Breast epithelium (tissue), 3 donors: ENCODE measurements at regions not wholly inside any gene's neighbourhood (a gene's known extent, or its start where the extent isn't known, plus 50 kb on each side); places are given as distances from the start of the nearest gene placed in this dataset.

Experiments
- POLR2A ChIP-seq: fragments of 450-650 bp; IDR thresholded peaks from one replicate; pipeline ENCODE4 v1.6.1; 2016; ENCODE audit warnings: antibody characterized with exemption, mild to moderate bottlenecking, moderate library complexity
- TF ChIP-seq, protein P1 (sequence below), 3 donors: fragments of 450-650 bp; IDR thresholded peaks; one replicate each; pipeline ENCODE4 v1.5.1; 2016 to 2017; ENCODE audit warnings: antibody characterized with exemption in 3 of 3, mild to moderate bottlenecking in 3 of 3, moderate library complexity in 3 of 3

DNA sequence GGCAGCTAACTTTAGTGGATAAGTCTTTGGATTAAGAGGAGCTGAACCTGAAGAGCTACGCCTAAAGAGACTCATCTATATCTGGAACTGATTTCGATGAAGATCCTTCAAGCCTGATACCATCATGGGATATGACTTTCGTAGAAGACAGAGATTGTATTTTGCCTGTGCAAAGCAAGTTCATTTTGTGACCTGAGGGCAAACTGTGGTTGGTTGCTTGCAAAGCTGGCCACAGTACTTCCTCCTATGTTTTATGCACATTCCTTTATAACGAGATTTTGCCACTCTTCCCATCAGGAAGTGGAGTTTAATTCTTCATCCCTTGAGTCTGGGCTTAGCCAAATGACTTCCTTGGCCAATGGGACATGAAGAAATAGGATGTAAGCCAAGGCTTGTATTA, 519.3 kb upstream of the NR3C2 start:
- TF ChIP-seq, protein P1, sequence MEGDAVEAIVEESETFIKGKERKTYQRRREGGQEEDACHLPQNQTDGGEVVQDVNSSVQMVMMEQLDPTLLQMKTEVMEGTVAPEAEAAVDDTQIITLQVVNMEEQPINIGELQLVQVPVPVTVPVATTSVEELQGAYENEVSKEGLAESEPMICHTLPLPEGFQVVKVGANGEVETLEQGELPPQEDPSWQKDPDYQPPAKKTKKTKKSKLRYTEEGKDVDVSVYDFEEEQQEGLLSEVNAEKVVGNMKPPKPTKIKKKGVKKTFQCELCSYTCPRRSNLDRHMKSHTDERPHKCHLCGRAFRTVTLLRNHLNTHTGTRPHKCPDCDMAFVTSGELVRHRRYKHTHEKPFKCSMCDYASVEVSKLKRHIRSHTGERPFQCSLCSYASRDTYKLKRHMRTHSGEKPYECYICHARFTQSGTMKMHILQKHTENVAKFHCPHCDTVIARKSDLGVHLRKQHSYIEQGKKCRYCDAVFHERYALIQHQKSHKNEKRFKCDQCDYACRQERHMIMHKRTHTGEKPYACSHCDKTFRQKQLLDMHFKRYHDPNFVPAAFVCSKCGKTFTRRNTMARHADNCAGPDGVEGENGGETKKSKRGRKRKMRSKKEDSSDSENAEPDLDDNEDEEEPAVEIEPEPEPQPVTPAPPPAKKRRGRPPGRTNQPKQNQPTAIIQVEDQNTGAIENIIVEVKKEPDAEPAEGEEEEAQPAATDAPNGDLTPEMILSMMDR (IDR thresholded peaks at IDR 0.05), result no peak
- no peak for TF ChIP-seq POLR2A
